ACC112 (cell line): ENCODE measurements at regions not wholly inside any gene's neighbourhood (a gene's known extent, or its start where the extent isn't known, plus 50 kb on each side); places are given as distances from the start of the nearest gene placed in this dataset.
"Not testable (repeated sequence)": the region's sequence is repeated elsewhere in the genome, so short reads cannot be mapped to it uniquely, and the experiment has no call there.

Source experiments
- H2AFZ ChIP-seq: fragments of 200-600 bp; sonication (generic); one replicate; pipeline ENCODE4 v1.6.0; 2017; ENCODE audit warnings: antibody characterized with exemption, low read length; ENCODE audit not compliant: unreplicated experiment
- H3K27ac ChIP-seq: fragments of 200-600 bp; sonication (generic); 2 replicates; pipeline ENCODE4 v1.5.1; 2014; ENCODE audit warnings: low read depth, mild to moderate bottlenecking, antibody characterized with exemption, low read length, moderate library complexity
- H3K27me3 ChIP-seq: fragments of 200-600 bp; sonication (generic); 2 replicates; pipeline ENCODE4 v1.6.1; 2014; ENCODE audit warnings: mild to moderate bottlenecking, antibody characterized with exemption, low read length, moderate library complexity, mixed read lengths; ENCODE audit not compliant: insufficient read depth
- H3K36me3 ChIP-seq: fragments of 200-600 bp; sonication (generic); 2 replicates; pipeline ENCODE4 v1.6.1; 2016; ENCODE audit warnings: mild to moderate bottlenecking, antibody characterized with exemption, low read length, moderate library complexity, mixed read lengths; ENCODE audit not compliant: insufficient read depth
- H3K4me1 ChIP-seq: fragments of 200-600 bp; sonication (generic); one replicate; pipeline ENCODE4 v1.6.1; 2016; ENCODE audit warnings: low read length, mixed read lengths; ENCODE audit not compliant: insufficient read depth, unreplicated experiment, control insufficient read depth
- H3K4me3 ChIP-seq: fragments of 200-600 bp; sonication (generic); 2 replicates; pipeline ENCODE4 v1.5.1; 2014; ENCODE audit warnings: mild to moderate bottlenecking, low read depth, low read length
- H3K79me2 ChIP-seq: fragments of 200-600 bp; sonication (generic); one replicate; pipeline ENCODE4 v1.6.0; 2016; ENCODE audit warnings: low read length; ENCODE audit not compliant: control insufficient read depth, unreplicated experiment, insufficient read depth

- not testable (repeated sequence) for H3K4me3 ChIP-seq, H3K4me1 ChIP-seq, H3K27me3 ChIP-seq, H2AFZ ChIP-seq, H3K27ac ChIP-seq, H3K79me2 ChIP-seq, H3K36me3 ChIP-seq
These were observed 63.1 kb upstream of the LHFPL2 start for GRCh38 chr5:78711670-78712069.

GRCh38 chr5:78709729-78710430 lies 61.3 kb upstream of the LHFPL2 start:
- H3K27ac ChIP-seq, H3K36me3 ChIP-seq, H3K27me3 ChIP-seq, H3K4me3 ChIP-seq, H2AFZ ChIP-seq, H3K4me1 ChIP-seq, H3K79me2 ChIP-seq: not testable (repeated sequence)

DNA sequence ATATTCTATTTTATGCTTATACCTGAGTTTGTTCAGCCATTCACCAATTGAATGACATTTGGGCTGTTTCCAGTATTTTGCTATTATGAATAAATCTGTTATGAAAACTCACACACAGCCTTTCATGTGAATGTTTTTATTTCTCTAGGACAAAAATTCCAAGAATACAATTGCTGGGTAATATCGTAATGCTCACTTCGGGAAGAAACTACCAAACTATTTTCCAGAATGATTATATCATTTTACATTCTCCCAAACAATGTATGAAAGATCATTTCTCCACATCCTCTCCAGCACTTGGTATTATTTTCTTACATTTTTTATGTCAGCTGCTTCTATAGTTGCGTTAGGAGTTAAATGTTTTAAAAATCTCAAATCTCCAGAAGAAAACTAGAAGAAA lies 58.3 kb upstream of the LHFPL2 start:
- Histone ChIP-seq H3K79me2 (no peaks in the 10 kb centered on the region), H3K4me1 (peaks cover 6% of the 10 kb centered on the region), H3K27ac (no peak overlapping the region), H2AFZ (no peak overlapping the region), H3K27me3 (no peaks in the 10 kb centered on the region), H3K36me3 (no peaks in the 10 kb centered on the region), H3K4me3 (no peak overlapping the region)

DNA sequence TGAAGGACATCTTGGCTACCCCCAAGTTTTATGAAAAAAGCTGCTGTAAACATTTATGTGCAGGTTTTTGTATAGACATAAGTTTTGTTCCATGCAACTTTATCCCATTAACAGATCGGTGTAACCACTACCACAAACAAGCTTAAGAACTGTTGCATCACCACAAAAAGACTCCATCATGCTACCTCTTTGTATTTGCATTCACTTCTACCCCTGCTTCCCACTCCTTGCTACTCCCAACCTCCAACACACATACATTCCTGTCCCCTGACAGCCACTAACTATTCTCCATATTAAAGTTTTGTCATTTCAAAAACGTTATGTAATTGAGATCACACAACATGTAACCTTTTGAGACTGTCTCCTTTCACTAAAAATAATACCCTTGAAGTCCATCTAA lies 57.8 kb upstream of the LHFPL2 start:
- Histone ChIP-seq H2AFZ (no peak overlapping the region), H3K4me1 (peaks cover 6% of the 10 kb centered on the region), H3K4me3 (no peak overlapping the region), H3K36me3 (no peaks in the 10 kb centered on the region), H3K27ac (no peak overlapping the region), H3K27me3 (no peaks in the 10 kb centered on the region), H3K79me2 (no peaks in the 10 kb centered on the region)

DNA sequence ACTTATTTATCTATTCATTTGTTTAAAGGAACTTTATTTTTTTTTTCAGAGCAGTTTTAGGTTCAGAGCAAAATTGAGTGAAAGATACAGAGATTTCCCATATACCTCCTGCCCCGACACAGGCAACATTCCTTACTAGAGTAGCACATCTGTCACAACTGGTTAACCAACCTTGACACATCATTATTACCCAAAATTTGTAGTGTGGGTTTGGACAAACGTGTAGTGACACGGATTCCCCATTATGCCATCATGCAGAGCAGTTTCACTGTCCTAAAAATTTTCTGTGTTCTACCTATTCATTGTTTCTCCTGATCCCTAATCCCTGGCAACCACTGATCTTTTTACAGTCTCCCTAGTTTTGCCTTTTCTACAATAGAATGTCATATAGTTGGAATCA lies 57.3 kb upstream of the LHFPL2 start:
- H3K27ac ChIP-seq: no peak overlapping the region
- H3K36me3 ChIP-seq: no peaks in the 10 kb centered on the region
- no peaks in the 10 kb centered on the region for H3K27me3 ChIP-seq
- no peak overlapping the region for H3K4me3 ChIP-seq
- H3K4me1 ChIP-seq: peaks cover 6% of the 10 kb centered on the region
- H2AFZ ChIP-seq: no peak overlapping the region
- no peaks in the 10 kb centered on the region for H3K79me2 ChIP-seq

DNA sequence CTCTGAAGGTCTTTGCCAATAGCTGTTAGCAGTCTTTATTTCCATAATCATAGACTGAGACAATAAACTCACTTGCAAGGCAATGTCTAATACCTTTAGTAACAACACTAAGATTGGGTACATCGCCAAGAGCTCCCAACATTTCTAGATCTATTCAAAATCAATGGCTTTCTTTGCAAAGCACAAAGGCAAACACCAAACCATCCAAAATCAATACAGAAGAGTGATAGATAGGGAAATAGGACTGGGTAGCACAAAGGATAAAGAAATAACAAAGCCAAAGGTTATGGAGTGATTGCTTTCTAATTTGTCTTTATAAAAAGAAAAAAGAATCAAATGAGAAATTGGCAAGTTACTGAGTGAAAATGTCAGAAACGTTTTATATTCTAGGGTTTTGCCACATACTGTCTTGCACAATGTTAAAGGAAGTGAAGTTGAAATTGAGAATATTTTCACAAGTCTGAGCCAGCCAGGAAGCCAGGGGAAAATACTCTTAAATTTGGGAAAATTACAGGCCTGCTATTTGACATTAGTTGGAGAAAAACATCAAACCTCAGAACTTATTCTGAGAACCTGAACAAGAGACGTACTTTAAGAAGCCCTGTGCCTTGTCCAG lies 53.3 kb upstream of the LHFPL2 start:
- Histone ChIP-seq H3K4me1 (peaks cover 23% of the 10 kb centered on the region), H3K79me2 (no peaks in the 10 kb centered on the region), H3K27ac (no peak overlapping the region), H2AFZ (no peak overlapping the region), H3K27me3 (no peaks in the 10 kb centered on the region), H3K4me3 (no peak overlapping the region), H3K36me3 (no peaks in the 10 kb centered on the region)

GRCh38 chr5:78699552-78700153 lies 51.1 kb upstream of the LHFPL2 start:
- Histone ChIP-seq H3K4me3 (peak overlapping the region; percentile 54; the same call in 1 of the 2 replicates), H3K79me2 (no peaks in the 10 kb centered on the region), H3K27ac (peak overlapping the region; percentile 79), H3K27me3 (no peaks in the 10 kb centered on the region), H3K36me3 (no peaks in the 10 kb centered on the region), H3K4me1 (peaks cover 24% of the 10 kb centered on the region), H2AFZ (peak overlapping the region; percentile 44)

- no peaks in the 10 kb centered on the region for H3K79me2 ChIP-seq
- H3K4me1 ChIP-seq: peaks cover 24% of the 10 kb centered on the region
- peak overlapping the region; percentile 44 for H2AFZ ChIP-seq
- no peaks in the 10 kb centered on the region for H3K36me3 ChIP-seq
- H3K27me3 ChIP-seq: no peaks in the 10 kb centered on the region
- H3K4me3 ChIP-seq: no peak overlapping the region
- peak overlapping the region; percentile 45 for H3K27ac ChIP-seq
These were observed 49.7 kb upstream of the LHFPL2 start for GRCh38 chr5:78698191-78698791.
